DND-41 (cell line): ENCODE measurements at regions not wholly inside any gene's neighbourhood (a gene's known extent, or its start where the extent isn't known, plus 50 kb on each side); places are given as distances from the start of the nearest gene placed in this dataset.

Source experiments
- ATAC-seq: fragments of 200-7000 bp; cut with Tn5 transposase; 3 replicates; pipeline ENCODE4 v1.9.1; 2021; ENCODE audit warnings: low read depth; ENCODE audit not compliant: insufficient read depth
- DNase-seq: peaks from one replicate; pipeline ENCODE4 v3.0.0-alpha.2; 2020
- H2AFZ ChIP-seq: 2 replicates; pipeline ENCODE4 v1.6.0; 2012; ENCODE audit warnings: low read depth, low read length
- H3K27ac ChIP-seq: 2 replicates; pipeline ENCODE4 v1.5.1; 2012; ENCODE audit warnings: low read length, inconsistent platforms
- H3K27me3 ChIP-seq: fragments of 200-600 bp; sonication (generic); 2 replicates; pipeline ENCODE4 v1.6.0; 2012; ENCODE audit warnings: low read length, mild to moderate bottlenecking, inconsistent platforms; ENCODE audit not compliant: insufficient read depth, poor library complexity
- H3K36me3 ChIP-seq: 2 replicates; pipeline ENCODE4 v1.5.1; 2012; ENCODE audit warnings: low read length, inconsistent platforms; ENCODE audit not compliant: insufficient read depth
- H3K4me1 ChIP-seq: 2 replicates; pipeline ENCODE4 v1.5.1; 2012; ENCODE audit warnings: mild to moderate bottlenecking, low read length; ENCODE audit not compliant: insufficient read depth
- H3K4me2 ChIP-seq: 2 replicates; pipeline ENCODE4 v1.6.0; 2012; ENCODE audit warnings: mild to moderate bottlenecking, moderate library complexity, low read length, inconsistent platforms; ENCODE audit not compliant: insufficient read depth
- H3K4me3 ChIP-seq, 2 experiments: fragments of 200-600 bp in 1 of 2; shearing (Covaris generic) in 1 of 2; 2 replicates each; pipeline ENCODE4 v1.5.1; 2012 to 2016; ENCODE audit warnings: inconsistent platforms in 2 of 2, low read length in 2 of 2, mild to moderate bottlenecking in 2 of 2, low read depth in 1 of 2, moderate library complexity in 1 of 2
- H3K79me2 ChIP-seq: 2 replicates; pipeline ENCODE4 v1.6.0; 2012; ENCODE audit warnings: low read length, inconsistent platforms; ENCODE audit not compliant: insufficient read depth
- H3K9ac ChIP-seq: 2 replicates; pipeline ENCODE4 v1.6.0; 2012; ENCODE audit warnings: low read depth, mild to moderate bottlenecking, inconsistent platforms, low read length, moderate library complexity
- H3K9me3 ChIP-seq: 2 replicates; pipeline ENCODE4 v1.5.1; 2012; ENCODE audit warnings: low read length, moderate library complexity, mild to moderate bottlenecking, inconsistent platforms; ENCODE audit not compliant: insufficient read depth, severe bottlenecking
- H4K20me1 ChIP-seq: 2 replicates; pipeline ENCODE4 v1.6.0; 2012; ENCODE audit warnings: low read length; ENCODE audit not compliant: insufficient read depth
- CTCF ChIP-seq: IDR thresholded peaks from 2 replicates; pipeline ENCODE4 v1.5.1; 2012; ENCODE audit warnings: borderline replicate concordance, low read length, moderate library complexity, mild to moderate bottlenecking; ENCODE audit not compliant: poor library complexity, severe bottlenecking; ENCODE audit errors: extremely low read depth
- EZH2 ChIP-seq: IDR thresholded peaks from 3 replicates; pipeline ENCODE4 v1.6.1; 2012; ENCODE audit warnings: borderline replicate concordance, low read depth, mild to moderate bottlenecking, moderate library complexity, low read length, inconsistent platforms; ENCODE audit not compliant: severe bottlenecking

GRCh38 chr12:33605757-33606156 is 166.1 kb upstream of the SYT10 start:
- TF ChIP-seq EZH2 (no peak), CTCF (peak; percentile 23)
- no peak for ATAC-seq
- no peak overlapping the region for H2AFZ ChIP-seq

GRCh38 chr12:33609910-33610309 is 170.3 kb upstream of the SYT10 start:
- no peaks in the 10 kb centered on the region for H3K9me3 ChIP-seq
- no peaks in the 10 kb centered on the region for H4K20me1 ChIP-seq
- H3K27ac ChIP-seq, result no peak overlapping the region
- H3K4me1 ChIP-seq, result no peaks in the 10 kb centered on the region
- DNase-seq, result no peak
- no peaks in the 10 kb centered on the region for H3K79me2 ChIP-seq
- no peak for ATAC-seq
- no peaks in the 10 kb centered on the region for H3K36me3 ChIP-seq
- no peak overlapping the region for H3K9ac ChIP-seq
- no peak overlapping the region for H3K4me3 ChIP-seq
- TF ChIP-seq EZH2, result no peak
- no peak for TF ChIP-seq CTCF
- no peaks in the 10 kb centered on the region for H3K27me3 ChIP-seq
- H3K4me2 ChIP-seq, result no peak overlapping the region
- no peak overlapping the region for H2AFZ ChIP-seq

More at GRCh38 chr12:33605757-33606156, 166.1 kb upstream of the SYT10 start:
- H3K4me2 ChIP-seq, result no peak overlapping the region
- H3K9ac ChIP-seq, result no peak overlapping the region
- H3K79me2 ChIP-seq, result no peaks in the 10 kb centered on the region
- H3K4me3 ChIP-seq, result no peak overlapping the region
- no peaks in the 10 kb centered on the region for H3K36me3 ChIP-seq
- H3K27me3 ChIP-seq, result no peaks in the 10 kb centered on the region
- no peaks in the 10 kb centered on the region for H4K20me1 ChIP-seq
- H3K4me1 ChIP-seq, result no peaks in the 10 kb centered on the region
- no peak overlapping the region for H3K27ac ChIP-seq
- no peak for DNase-seq
- H3K9me3 ChIP-seq, result no peaks in the 10 kb centered on the region

GRCh38 chr12:33614630-33615029 is 175.0 kb upstream of the SYT10 start:
- Histone ChIP-seq H3K4me3 (no peak overlapping the region), H3K9me3 (no peaks in the 10 kb centered on the region), H3K36me3 (no peaks in the 10 kb centered on the region), H3K4me1 (no peaks in the 10 kb centered on the region), H3K4me2 (no peak overlapping the region), H2AFZ (no peak overlapping the region), H3K9ac (no peak overlapping the region), H3K79me2 (no peaks in the 10 kb centered on the region), H3K27me3 (no peaks in the 10 kb centered on the region), H4K20me1 (no peaks in the 10 kb centered on the region), H3K27ac (no peak overlapping the region)
- ATAC-seq (no peak), DNase-seq (no peak)
- TF ChIP-seq EZH2, result no peak

GRCh38 chr12:33617218-33617617 is 177.6 kb upstream of the SYT10 start:
- Histone ChIP-seq H3K9me3 (no peaks in the 10 kb centered on the region), H3K4me3 (no peak overlapping the region), H4K20me1 (no peaks in the 10 kb centered on the region), H3K27ac (no peak overlapping the region), H3K79me2 (no peaks in the 10 kb centered on the region), H3K9ac (no peak overlapping the region), H3K4me2 (no peak overlapping the region), H3K4me1 (no peaks in the 10 kb centered on the region), H2AFZ (no peak overlapping the region), H3K36me3 (no peaks in the 10 kb centered on the region), H3K27me3 (no peaks in the 10 kb centered on the region)
- TF ChIP-seq EZH2, result no peak
- no peak for TF ChIP-seq CTCF
- DNase-seq (no peak), ATAC-seq (no peak)
